Hematopoietic multipotent progenitor cell (in vitro differentiated cells): ENCODE measurements at regions not wholly inside any gene's neighbourhood (a gene's known extent, or its start where the extent isn't known, plus 50 kb on each side); places are given as distances from the start of the nearest gene placed in this dataset.
"Not testable (repeated sequence)": the region's sequence is repeated elsewhere in the genome, so short reads cannot be mapped to it uniquely, and the experiment has no call there.

Source experiments
- DNase-seq, 3 donors: peaks; one replicate each; pipeline ENCODE4 v3.0.0-alpha.2; 2011 to 2015; ENCODE audit warnings: low read depth in 2 of 3, low spot score in 2 of 3

DNA sequence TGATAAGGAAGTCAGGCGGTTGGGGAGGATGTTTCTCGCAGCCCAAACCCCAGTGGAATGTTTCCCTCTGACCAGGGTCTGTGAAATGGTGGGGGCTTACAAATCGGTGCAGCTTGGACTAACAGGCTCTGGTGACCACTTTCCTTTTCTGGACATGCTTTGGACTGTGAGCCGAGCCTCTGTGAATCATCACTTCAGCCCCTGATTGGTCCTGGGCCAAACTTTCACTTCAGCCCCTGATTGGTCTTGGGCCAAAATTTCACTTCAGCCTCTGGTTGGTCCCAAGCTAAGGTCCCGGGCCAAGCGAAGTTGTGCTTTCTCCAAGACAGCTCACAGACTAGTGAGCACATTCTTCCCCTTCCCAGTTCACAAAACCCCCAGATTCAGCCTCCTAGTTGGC is 223.7 kb upstream of the ANKRD20A1 start:
- DNase-seq: not testable (repeated sequence)

GRCh38 chr9:67611900-67612299 is 246.8 kb upstream of the ANKRD20A1 start:
- not testable (repeated sequence) for DNase-seq

GRCh38 chr9:67609872-67610271 is 248.9 kb upstream of the ANKRD20A1 start:
- not testable (repeated sequence) for DNase-seq

GRCh38 chr9:67609435-67609834 is 249.3 kb upstream of the ANKRD20A1 start:
- not testable (repeated sequence) for DNase-seq

DNA sequence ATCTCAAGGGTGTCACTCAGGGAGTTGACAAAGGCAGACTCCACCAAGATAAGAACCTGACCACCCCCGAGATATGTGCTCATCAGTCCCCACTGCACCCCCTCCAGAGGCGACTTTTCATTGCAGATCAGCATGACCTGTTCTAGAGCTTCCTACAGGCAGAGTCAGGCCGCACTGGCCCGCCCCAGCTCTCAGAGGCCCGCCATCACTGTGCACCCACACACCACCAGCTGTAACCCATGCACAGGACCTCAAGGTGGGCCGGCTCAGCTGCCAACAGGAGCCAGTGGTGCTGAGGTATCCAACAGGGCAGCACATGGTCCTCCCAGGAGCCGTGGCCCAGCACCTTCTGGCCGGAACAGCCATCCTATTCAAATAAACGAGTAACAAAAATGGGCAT is 253.6 kb upstream of the ANKRD20A1 start:
- DNase-seq: not testable (repeated sequence)

GRCh38 chr9:67603609-67604008 is 255.1 kb upstream of the ANKRD20A1 start:
- not testable (repeated sequence) for DNase-seq

- not testable (repeated sequence) for DNase-seq
Observed at GRCh38 chr9:67592424-67592823, 266.3 kb upstream of the ANKRD20A1 start.

- not testable (repeated sequence) for DNase-seq
Observed at GRCh38 chr9:67555874-67556273, 302.9 kb upstream of the ANKRD20A1 start.

- DNase-seq: not testable (repeated sequence)
Observed at GRCh38 chr9:67550044-67550443, 308.7 kb upstream of the ANKRD20A1 start.

DNA sequence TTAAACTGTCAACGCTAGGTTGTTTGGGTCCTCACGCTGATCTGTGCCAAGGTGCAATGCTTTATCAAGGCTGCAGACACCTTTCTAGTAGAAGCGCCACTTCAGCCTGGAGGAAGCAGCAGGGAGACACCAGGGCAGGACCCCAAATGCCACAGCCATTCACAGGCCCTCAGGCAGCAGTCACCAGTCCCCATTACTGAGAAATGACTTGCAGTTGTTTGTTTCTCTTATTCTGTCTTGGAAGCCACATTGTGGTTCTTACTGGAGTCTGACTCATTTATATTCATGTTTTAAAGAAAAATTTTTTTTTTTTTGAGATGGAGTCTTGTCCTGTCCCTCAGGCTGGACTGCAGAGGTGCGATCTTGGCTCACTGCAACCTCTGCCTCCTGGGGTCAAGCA is 328.9 kb upstream of the ANKRD20A1 start:
- not testable (repeated sequence) for DNase-seq

DNA sequence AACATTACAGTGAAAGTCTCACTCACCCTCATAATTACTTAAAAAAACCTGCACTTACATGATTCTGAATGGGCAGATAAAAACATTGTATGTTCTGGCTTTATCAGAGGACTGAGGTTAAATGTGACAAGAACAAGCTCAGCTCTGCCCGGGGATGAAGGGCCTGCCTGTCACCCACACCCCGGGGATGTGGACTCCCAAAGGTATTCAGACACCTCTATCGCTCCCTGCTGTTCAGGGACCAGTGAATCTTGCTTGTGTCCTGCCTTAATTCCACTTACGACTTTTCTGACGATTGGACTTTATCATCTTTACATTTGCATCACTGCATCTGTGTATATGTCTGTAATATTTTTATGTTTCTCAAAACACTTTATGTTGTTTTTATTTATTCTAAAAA is 341.8 kb upstream of the ANKRD20A1 start:
- not testable (repeated sequence) for DNase-seq

DNA sequence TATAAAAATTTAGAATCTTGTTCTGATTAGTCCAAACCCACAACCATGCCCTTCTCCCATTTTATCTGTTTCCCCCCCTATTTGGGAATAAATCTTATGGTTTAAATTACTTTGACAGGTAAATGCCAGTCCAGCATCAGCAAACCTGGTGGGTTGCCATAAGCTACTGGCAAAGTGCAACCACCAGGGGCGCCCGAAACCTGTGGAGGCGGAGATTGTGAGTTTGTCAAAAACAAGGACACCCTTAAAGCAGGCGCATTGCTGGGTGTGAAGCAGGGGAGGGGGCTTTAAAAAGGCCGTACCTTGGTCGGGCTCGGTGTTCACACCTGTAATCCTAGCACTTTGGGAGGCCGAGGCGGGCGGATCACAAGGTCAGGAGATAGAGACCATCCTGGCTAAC is 344.1 kb upstream of the ANKRD20A1 start:
- DNase-seq: not testable (repeated sequence)

- not testable (repeated sequence) for DNase-seq
Observed at GRCh38 chr9:67503728-67504369, 354.9 kb upstream of the ANKRD20A1 start.

- not testable (repeated sequence) for DNase-seq
Observed at GRCh38 chr9:67492028-67492427, 366.7 kb upstream of the ANKRD20A1 start.

DNA sequence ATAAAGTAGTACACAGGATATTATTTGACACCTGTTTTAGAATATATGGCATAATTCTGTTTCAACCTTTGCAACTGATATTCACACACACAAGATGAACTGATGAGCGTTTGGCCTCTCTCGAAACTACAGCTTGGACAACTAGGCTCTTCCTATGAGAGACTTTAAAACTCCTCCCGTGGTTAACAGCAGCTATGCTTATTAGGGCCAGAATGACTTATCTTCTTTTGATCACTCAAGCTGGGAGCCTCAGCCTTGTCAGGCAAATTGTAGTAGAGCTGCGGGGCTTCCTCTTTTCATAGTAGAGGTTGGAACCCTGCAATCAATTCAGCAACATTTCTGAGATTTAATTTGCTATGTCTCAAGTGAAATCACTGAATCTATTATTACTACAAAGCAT is 381.3 kb upstream of the ANKRD20A1 start:
- DNase-seq: not testable (repeated sequence)

DNA sequence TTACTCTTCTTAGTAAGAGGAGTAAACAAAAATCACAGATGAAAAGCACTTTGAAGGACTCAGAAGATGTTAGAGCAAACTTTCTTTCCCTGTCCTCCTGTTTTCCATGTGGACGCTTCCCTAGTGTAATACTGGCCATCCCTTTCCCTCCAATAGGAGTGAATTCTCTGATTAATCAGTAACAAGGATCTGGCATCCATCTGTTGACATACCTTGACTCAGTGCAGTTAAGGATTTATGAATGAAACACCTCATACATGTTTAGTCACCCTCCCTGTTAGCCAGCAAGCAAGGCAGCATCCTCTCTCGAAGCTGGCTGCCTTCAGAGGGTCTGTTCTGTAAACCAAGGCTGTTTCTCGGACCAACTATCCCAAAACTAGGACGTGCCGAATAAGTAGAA is 388.0 kb upstream of the ANKRD20A1 start:
- DNase-seq: not testable (repeated sequence)

DNA sequence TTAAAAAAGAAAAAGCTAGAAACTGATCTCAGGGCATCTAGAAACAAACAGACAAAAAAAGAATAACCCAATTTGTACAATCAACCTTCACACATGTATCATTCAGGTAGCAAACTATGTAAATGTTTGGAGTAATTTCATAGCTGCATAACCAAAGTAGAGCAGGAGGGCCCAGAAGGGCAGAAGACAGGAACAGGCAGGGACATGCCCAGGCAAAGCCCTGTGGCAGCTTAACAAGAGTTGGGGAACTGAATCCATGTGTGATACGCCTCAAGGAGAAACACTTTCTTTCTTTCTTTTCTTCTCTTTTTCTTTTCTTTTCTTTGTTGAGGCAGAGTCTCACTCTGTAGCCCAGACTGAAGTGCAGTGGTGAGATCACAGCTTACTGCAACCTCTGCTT is 390.4 kb upstream of the ANKRD20A1 start:
- DNase-seq: not testable (repeated sequence)

- DNase-seq: not testable (repeated sequence)
Observed at GRCh38 chr9:67461796-67462757, 396.7 kb upstream of the ANKRD20A1 start.

GRCh38 chr9:67452941-67453340 is 405.8 kb upstream of the ANKRD20A1 start:
- not testable (repeated sequence) for DNase-seq

DNA sequence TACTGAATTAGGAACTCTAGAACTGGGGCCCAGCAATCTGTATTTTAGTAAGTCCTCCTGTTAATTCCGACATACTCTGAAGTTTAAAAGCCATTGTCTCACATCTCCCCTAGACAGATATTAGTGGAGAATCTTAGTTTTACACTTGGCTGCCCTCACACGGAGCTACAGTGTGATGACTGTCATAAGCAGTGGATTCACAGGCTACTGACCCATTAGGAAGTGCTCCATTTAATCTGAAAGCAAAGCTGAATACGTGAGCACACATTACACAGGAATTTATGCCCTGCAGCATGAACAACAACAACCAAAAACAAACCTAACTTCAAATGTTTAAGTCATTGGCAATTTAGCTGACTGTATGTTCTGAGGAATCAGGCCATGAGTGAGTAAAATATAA is 416.4 kb upstream of the ANKRD20A1 start:
- DNase-seq: not testable (repeated sequence)

GRCh38 chr9:67437011-67437410 is 421.7 kb upstream of the ANKRD20A1 start:
- not testable (repeated sequence) for DNase-seq

DNA sequence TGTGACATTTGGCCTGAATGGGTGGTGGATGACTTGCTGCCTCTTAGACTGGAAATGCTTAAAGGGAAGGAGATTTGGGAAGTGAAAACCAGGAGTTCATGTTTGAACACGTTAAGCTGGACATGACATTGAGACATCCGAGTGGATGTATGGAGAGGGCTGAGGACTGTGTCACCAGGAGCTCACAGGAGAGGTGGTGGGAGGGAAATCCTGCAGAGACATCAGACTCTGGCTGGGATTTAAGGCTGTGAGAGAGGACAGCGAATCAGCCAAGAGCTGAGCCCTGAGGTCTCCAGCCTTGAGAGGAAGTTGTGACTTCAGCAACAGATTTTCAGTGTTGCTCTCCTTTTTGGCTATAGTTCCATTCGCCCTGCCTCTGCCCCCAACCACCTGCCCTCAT is 432.5 kb upstream of the SPATA31A3 start:
- DNase-seq: not testable (repeated sequence)
